HCT116 (cell line): ENCODE measurements at regions not wholly inside any gene's neighbourhood (a gene's known extent, or its start where the extent isn't known, plus 50 kb on each side); places are given as distances from the start of the nearest gene placed in this dataset.

Experiments used
- ATAC-seq: fragments of 200-7000 bp; cut with Tn5 transposase; 2 replicates; pipeline ENCODE4 v1.9.1; 2020; ENCODE audit warnings: mild to moderate bottlenecking, moderate library complexity
- BruUV-seq: library from RNA; stranded (reverse); fragments of 400-500 nt; replicated peaks from 2 replicates; lab custom pipeline; 2021; lab: Mats Ljungman, UMichigan
- CTCF ChIA-PET: fragments of 300-600 bp; sonication (Branson Sonifier 250); formaldehyde crosslinking; loops from one replicate; lab custom pipeline; 2021; ENCODE audit warnings: antibody characterized with exemption; lab: Charles Lee
- POLR2A ChIA-PET: fragments of 300-600, 350-600 bp; sonication (Branson Sonifier 250); formaldehyde crosslinking; loops from one replicate; lab custom pipeline; 2021; ENCODE audit warnings: antibody characterized with exemption; lab: Charles Lee
- RAD21 ChIA-PET, 2 experiments: fragments of 300-600 bp; sonication (Branson Sonifier 250); formaldehyde crosslinking; loops; one replicate each; lab custom pipeline; 2023; ENCODE audit warnings: low total read pairs in 2 of 2; ENCODE audit not compliant: uncharacterized antibody in 2 of 2, unreplicated experiment in 2 of 2, low non-redundant PET in 1 of 2; lab: Charles Lee
- DNase-seq: peaks from one replicate; pipeline ENCODE4 v3.0.0-alpha.2; 2010; ENCODE audit warnings: low read depth, low spot score
- H2AFZ ChIP-seq: fragments of 200-600 bp; shearing (Covaris generic), sonication (generic); 2 replicates; pipeline ENCODE4 v1.6.1; 2017; ENCODE audit warnings: low read depth, mixed run types, mixed read lengths, antibody characterized with exemption, low read length; ENCODE audit not compliant: poor library complexity, severe bottlenecking
- H3K27ac ChIP-seq: 2 replicates; pipeline ENCODE4 v1.5.1; 2012; ENCODE audit warnings: low read depth, low read length
- H3K27me3 ChIP-seq: fragments of 200-600 bp; sonication (generic); 2 replicates; pipeline ENCODE4 v1.6.1; 2016; ENCODE audit warnings: mixed run types, low read length, mixed read lengths; ENCODE audit not compliant: insufficient read depth
- H3K36me3 ChIP-seq, 2 experiments: fragments of 200-500 bp in 1 of 2; fragments of 200-600 bp in 1 of 2; sonication (Bioruptor generic) in 1 of 2; sonication (generic) in 1 of 2; 2 replicates each; pipeline versions ENCODE4 v1.5.1 to v1.6.1; 2014 to 2016; ENCODE audit warnings: low read length in 2 of 2, inconsistent platforms in 1 of 2, mixed read lengths in 1 of 2, mixed run types in 1 of 2; ENCODE audit not compliant: insufficient read depth in 2 of 2, control insufficient read depth in 1 of 2
- H3K4me1 ChIP-seq, 2 experiments: fragments of 200-600 bp in 1 of 2; sonication (generic) in 1 of 2; 2 replicates each; pipeline versions ENCODE4 v1.5.1 to v1.6.1; 2012 to 2017; ENCODE audit warnings: low read length in 2 of 2, inconsistent platforms in 1 of 2, mild to moderate bottlenecking in 1 of 2, mixed read lengths in 1 of 2, mixed run types in 1 of 2, moderate library complexity in 1 of 2; ENCODE audit not compliant: insufficient read depth in 2 of 2, control insufficient read depth in 1 of 2
- H3K4me2 ChIP-seq: fragments of 200-600 bp; sonication (generic); 2 replicates; pipeline ENCODE4 v1.6.1; 2017; ENCODE audit warnings: mixed run types, low read length, mixed read lengths
- H3K4me3 ChIP-seq, 2 experiments: fragments of 200-600 bp in 1 of 2; sonication (generic) in 1 of 2; replicated peaks in 1 of 2; 2 replicates each; pipeline ENCODE4 v1.5.1; 2011 to 2016; ENCODE audit warnings: low read length in 2 of 2, control low read depth in 1 of 2, low read depth in 1 of 2, mild to moderate bottlenecking in 1 of 2, mixed read lengths in 1 of 2, mixed run types in 1 of 2
- H3K79me2 ChIP-seq: fragments of 200-600 bp; sonication (generic); 2 replicates; pipeline ENCODE4 v1.6.1; 2017; ENCODE audit warnings: mild to moderate bottlenecking, mixed run types, low read length, moderate library complexity, mixed read lengths; ENCODE audit not compliant: insufficient read depth
- H3K9ac ChIP-seq: fragments of 200-600 bp; sonication (generic); 2 replicates; pipeline ENCODE4 v1.6.1; 2016; ENCODE audit warnings: low read length, mixed read lengths
- H3K9me2 ChIP-seq: fragments of 200-600 bp; sonication (generic), shearing (Covaris generic); 2 replicates; pipeline ENCODE4 v1.6.1; 2017; ENCODE audit warnings: mixed run types, mild to moderate bottlenecking, moderate library complexity; ENCODE audit not compliant: insufficient read depth
- H3K9me3 ChIP-seq, 2 experiments: fragments of 200-500 bp in 1 of 2; fragments of 200-600 bp in 1 of 2; sonication (Bioruptor generic) in 1 of 2; sonication (generic) in 1 of 2; 2 replicates each; pipeline ENCODE4 v1.6.1; 2014 to 2017; ENCODE audit warnings: low read length in 2 of 2, mixed read lengths in 2 of 2, inconsistent platforms in 1 of 2, low read depth in 1 of 2, mild to moderate bottlenecking in 1 of 2, mixed run types in 1 of 2, moderate library complexity in 1 of 2; ENCODE audit not compliant: control insufficient read depth in 1 of 2, insufficient read depth in 1 of 2
- H4K20me1 ChIP-seq: fragments of 200-600 bp; sonication (generic), shearing (Covaris generic); 2 replicates; pipeline ENCODE4 v1.6.1; 2017; ENCODE audit warnings: mixed run types, mild to moderate bottlenecking, moderate library complexity; ENCODE audit not compliant: insufficient read depth
- ATF3 ChIP-seq: IDR thresholded peaks from 2 replicates; pipeline ENCODE4 v1.6.1; 2012
- CTCF ChIP-seq, 3 experiments: fragments of 200-600 bp in 1 of 3; sonication (generic) in 1 of 3; IDR thresholded peaks in 2 of 3; conservative IDR thresholded peaks in 1 of 3; 2 replicates each; pipeline ENCODE4 v1.5.1; 2012 to 2017; ENCODE audit warnings: low read depth in 2 of 3, low read length in 2 of 3, antibody characterized with exemption in 1 of 3, borderline replicate concordance in 1 of 3, control low read depth in 1 of 3, mild to moderate bottlenecking in 1 of 3, mixed read lengths in 1 of 3, mixed run types in 1 of 3, moderate library complexity in 1 of 3; ENCODE audit not compliant: insufficient read depth in 1 of 3
- ELF1 ChIP-seq: IDR thresholded peaks from 2 replicates; pipeline ENCODE4 v1.6.1; 2012; ENCODE audit warnings: low read depth, borderline replicate concordance
- POLR2AphosphoS5 ChIP-seq: IDR thresholded peaks from 2 replicates; pipeline ENCODE4 v1.6.1; 2011; ENCODE audit warnings: mild to moderate bottlenecking, low read depth, low read length, moderate library complexity
- SIN3A ChIP-seq: IDR thresholded peaks from 2 replicates; pipeline ENCODE4 v1.6.1; 2012; ENCODE audit warnings: low read depth
- YY1 ChIP-seq: IDR thresholded peaks from 2 replicates; pipeline ENCODE4 v1.6.1; 2011; ENCODE audit warnings: low read length, low read depth, moderate library complexity, mild to moderate bottlenecking; ENCODE audit not compliant: insufficient replicate concordance; ENCODE audit errors: extremely low read depth
- ZFX ChIP-seq: fragments of 450-650 bp; IDR thresholded peaks from 2 replicates; pipeline ENCODE4 v1.6.1; 2017
- ZNF274 ChIP-seq: fragments of 200-500 bp; sonication (Bioruptor generic); IDR thresholded peaks from 2 replicates; pipeline ENCODE4 v1.6.1; 2014; ENCODE audit warnings: mild to moderate bottlenecking, low read depth, low read length, inconsistent platforms
- intact Hi-C: fragments of 100-400 bp; cut with micrococcal nuclease; formaldehyde crosslinking; loops from 2 replicates; pipeline ENCODE4 v1.10.0; 2022

GRCh38 chrX:45769761-45770582 lies 569.3 kb upstream of the DIPK2B start:
- Histone ChIP-seq H3K4me1 (peaks cover 65 to 98% of the 10 kb centered on the region in 2 experiments), H2AFZ (no peak overlapping the region), H3K79me2 (peaks cover 100% of the 10 kb centered on the region), H3K27ac (peak overlapping the region; percentile 94), H3K36me3 (peaks cover 0 to 10% of the 10 kb centered on the region in 2 experiments; a peak in 2 of 4 replicates), H3K4me3 (peak overlapping the region; percentile 53 to 59), H3K4me2 (peak overlapping the region; percentile 78), H4K20me1 (no peaks in the 10 kb centered on the region; the same call in 1 of the 2 replicates), H3K9me3 (no peaks in the 10 kb centered on the region), H3K9ac (peak overlapping the region; percentile 72), H3K9me2 (no peaks in the 10 kb centered on the region), H3K27me3 (no peaks in the 10 kb centered on the region)
- ATAC-seq (peak; percentile 69), DNase-seq (no peak)
- ChIA-PET RAD21 (no interaction called here), CTCF (no interaction called here), POLR2A (interaction anchor here (0.5 to 2.5 kb wide), 15 partner anchors 11 to 1732 kb away, joined by 3 to 8 read pairs (median 4); no protein-coding TSS in a partner anchor)
- TF ChIP-seq POLR2AphosphoS5 = peak; percentile 48; the same call in 1 of the 2 replicates
- no peak for TF ChIP-seq ZNF274
- TF ChIP-seq SIN3A = no peak
- intact Hi-C loops = no loop called here
- TSS peak; percentile 45 for BruUV-seq

- intact Hi-C loops = no loop called here
- ATAC-seq (no peak), DNase-seq (no peak)
- Histone ChIP-seq H3K9ac (peak overlapping the region; percentile 72), H3K9me2 (no peaks in the 10 kb centered on the region), H3K27me3 (no peaks in the 10 kb centered on the region), H3K27ac (peak overlapping the region; percentile 94), H3K9me3 (no peaks in the 10 kb centered on the region), H3K4me3 (peak overlapping the region; percentile 53 to 59), H2AFZ (no peak overlapping the region), H3K36me3 (peaks cover 0 to 13% of the 10 kb centered on the region in 2 experiments; a peak in 2 of 4 replicates), H3K79me2 (peaks cover 99% of the 10 kb centered on the region), H3K4me2 (peak overlapping the region; percentile 78), H3K4me1 (peaks cover 62 to 96% of the 10 kb centered on the region in 2 experiments), H4K20me1 (no peaks in the 10 kb centered on the region; the same call in 1 of the 2 replicates)
- POLR2A ChIA-PET = interaction anchor here (0.9 to 1.4 kb wide), 4 partner anchors 11 to 639 kb away, joined by 3 to 4 read pairs (median 4); no protein-coding TSS in a partner anchor
- RAD21 ChIA-PET = no interaction called here
- CTCF ChIA-PET = no interaction called here
- BruUV-seq = no TSS peak
- TF ChIP-seq YY1 (no peak), ATF3 (no peak), ZFX (no peak), CTCF (IDR thresholded peaks at IDR 0.05 in 2 of 3, conservative IDR thresholded peaks at IDR 0.05 in 1 of 3; ENCODE audit: borderline replicate concordance in 1 of 3, insufficient read depth in 1 of 3, low read depth in 2 of 3, low read length in 2 of 3) (no peak), ELF1 (no peak)
These were observed 568.1 kb upstream of the DIPK2B start for GRCh38 chrX:45768666-45769236.
